HCT116 (cell line): ENCODE measurements at regions not wholly inside any gene's neighbourhood (a gene's known extent, or its start where the extent isn't known, plus 50 kb on each side); places are given as distances from the start of the nearest gene placed in this dataset.

ENCODE experiments used
- CBX3 ChIP-seq: IDR thresholded peaks from 2 replicates; pipeline ENCODE4 v1.6.1; 2012; ENCODE audit warnings: low read depth
- EGR1 ChIP-seq: IDR thresholded peaks from 2 replicates; pipeline ENCODE4 v1.6.1; 2012; ENCODE audit warnings: low read depth
- EZH2phosphoT487 ChIP-seq: fragments of 200-600 bp; IDR thresholded peaks from 2 replicates; pipeline ENCODE4 v1.6.1; 2018; ENCODE audit warnings: antibody characterized with exemption, borderline replicate concordance
- POLR2A ChIP-seq: IDR thresholded peaks from 2 replicates; pipeline ENCODE4 v1.7.0; 2011; ENCODE audit warnings: borderline replicate concordance; ENCODE audit not compliant: insufficient read depth, insufficient read length; ENCODE audit errors: extremely low read depth
- POLR2AphosphoS5 ChIP-seq: IDR thresholded peaks from 2 replicates; pipeline ENCODE4 v1.6.1; 2011; ENCODE audit warnings: mild to moderate bottlenecking, low read depth, low read length, moderate library complexity
- SRF ChIP-seq: IDR thresholded peaks from 2 replicates; pipeline ENCODE4 v1.6.1; 2012; ENCODE audit warnings: low read depth
- TF ChIP-seq, protein P1 (sequence below), 3 experiments: fragments of 200-600 bp in 1 of 3; sonication (generic) in 1 of 3; IDR thresholded peaks in 2 of 3; conservative IDR thresholded peaks in 1 of 3; 2 replicates each; pipeline ENCODE4 v1.5.1; 2012 to 2017; ENCODE audit warnings: low read depth in 2 of 3, low read length in 2 of 3, antibody characterized with exemption in 1 of 3, borderline replicate concordance in 1 of 3, control low read depth in 1 of 3, mild to moderate bottlenecking in 1 of 3, mixed read lengths in 1 of 3, mixed run types in 1 of 3, moderate library complexity in 1 of 3; ENCODE audit not compliant: insufficient read depth in 1 of 3

DNA sequence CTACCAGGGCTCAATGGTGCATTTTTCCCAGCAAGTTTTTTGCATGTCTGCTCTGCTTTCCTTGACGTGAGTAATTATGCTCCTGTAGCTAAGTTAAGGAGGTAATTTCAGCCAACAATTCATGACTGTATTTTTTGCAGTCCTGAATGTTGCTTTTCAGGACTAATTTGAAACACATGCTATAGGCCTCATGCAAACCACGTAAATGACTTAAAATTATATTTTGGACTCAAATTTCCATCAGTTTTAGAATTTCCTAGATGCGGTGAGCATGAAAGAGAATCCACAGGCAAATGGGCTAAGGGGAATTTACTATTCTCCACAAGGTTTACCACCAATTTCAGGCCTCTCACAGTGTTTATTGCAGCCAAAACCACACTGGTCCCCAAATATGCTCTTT lies 589.9 kb upstream of the LRRTM1 start:
- TF ChIP-seq POLR2A, result no peak
- TF ChIP-seq, protein P1, sequence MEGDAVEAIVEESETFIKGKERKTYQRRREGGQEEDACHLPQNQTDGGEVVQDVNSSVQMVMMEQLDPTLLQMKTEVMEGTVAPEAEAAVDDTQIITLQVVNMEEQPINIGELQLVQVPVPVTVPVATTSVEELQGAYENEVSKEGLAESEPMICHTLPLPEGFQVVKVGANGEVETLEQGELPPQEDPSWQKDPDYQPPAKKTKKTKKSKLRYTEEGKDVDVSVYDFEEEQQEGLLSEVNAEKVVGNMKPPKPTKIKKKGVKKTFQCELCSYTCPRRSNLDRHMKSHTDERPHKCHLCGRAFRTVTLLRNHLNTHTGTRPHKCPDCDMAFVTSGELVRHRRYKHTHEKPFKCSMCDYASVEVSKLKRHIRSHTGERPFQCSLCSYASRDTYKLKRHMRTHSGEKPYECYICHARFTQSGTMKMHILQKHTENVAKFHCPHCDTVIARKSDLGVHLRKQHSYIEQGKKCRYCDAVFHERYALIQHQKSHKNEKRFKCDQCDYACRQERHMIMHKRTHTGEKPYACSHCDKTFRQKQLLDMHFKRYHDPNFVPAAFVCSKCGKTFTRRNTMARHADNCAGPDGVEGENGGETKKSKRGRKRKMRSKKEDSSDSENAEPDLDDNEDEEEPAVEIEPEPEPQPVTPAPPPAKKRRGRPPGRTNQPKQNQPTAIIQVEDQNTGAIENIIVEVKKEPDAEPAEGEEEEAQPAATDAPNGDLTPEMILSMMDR (IDR thresholded peaks at IDR 0.05 in 2 of 3, conservative IDR thresholded peaks at IDR 0.05 in 1 of 3; ENCODE audit: borderline replicate concordance in 1 of 3, insufficient read depth in 1 of 3, low read depth in 2 of 3, low read length in 2 of 3), result no peak
- TF ChIP-seq CBX3, result no peak
- TF ChIP-seq POLR2AphosphoS5, result no peak
- no peak for TF ChIP-seq EGR1
- TF ChIP-seq SRF, result no peak
- TF ChIP-seq EZH2phosphoT487, result no peak
